ENCODE measurements at regions not wholly inside any gene's neighbourhood (a gene's known extent, or its start where the extent isn't known, plus 50 kb on each side); places are given as distances from the start of the nearest gene placed in this dataset.

DNA sequence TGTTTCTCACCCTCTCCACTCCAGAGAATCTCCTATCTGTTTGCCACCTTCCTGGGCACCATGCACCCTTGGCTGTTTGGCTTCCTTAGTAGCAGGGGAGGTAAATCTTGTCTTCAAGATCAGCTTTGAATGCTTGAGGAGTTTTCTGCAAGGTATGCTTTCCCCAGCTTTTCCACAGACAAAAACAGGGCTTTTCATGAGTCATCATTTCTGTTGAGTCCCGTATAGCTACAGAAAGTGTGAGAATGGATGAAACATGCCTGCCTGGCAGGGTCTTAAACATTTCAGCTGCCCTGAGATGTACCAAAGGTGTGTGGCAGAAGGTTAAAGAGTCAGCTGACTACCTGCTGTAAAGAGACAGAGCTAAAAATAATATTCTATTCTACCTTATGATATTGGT, 875.2 kb upstream of the EEF2KMT start:
- H3K27ac ChIP-seq (ENCODE audit: low read length): no peak overlapping the region
- no peak overlapping the region for H3K9ac ChIP-seq (ENCODE audit: low read length)
- no peak for TF ChIP-seq EZH2 (IDR thresholded peaks at IDR 0.05; ENCODE audit: low read length, unreplicated experiment)
- no peak for TF ChIP-seq EZH2phosphoT487 (IDR thresholded peaks at IDR 0.05; ENCODE audit: borderline replicate concordance, low read length)
- TF ChIP-seq, protein P1, sequence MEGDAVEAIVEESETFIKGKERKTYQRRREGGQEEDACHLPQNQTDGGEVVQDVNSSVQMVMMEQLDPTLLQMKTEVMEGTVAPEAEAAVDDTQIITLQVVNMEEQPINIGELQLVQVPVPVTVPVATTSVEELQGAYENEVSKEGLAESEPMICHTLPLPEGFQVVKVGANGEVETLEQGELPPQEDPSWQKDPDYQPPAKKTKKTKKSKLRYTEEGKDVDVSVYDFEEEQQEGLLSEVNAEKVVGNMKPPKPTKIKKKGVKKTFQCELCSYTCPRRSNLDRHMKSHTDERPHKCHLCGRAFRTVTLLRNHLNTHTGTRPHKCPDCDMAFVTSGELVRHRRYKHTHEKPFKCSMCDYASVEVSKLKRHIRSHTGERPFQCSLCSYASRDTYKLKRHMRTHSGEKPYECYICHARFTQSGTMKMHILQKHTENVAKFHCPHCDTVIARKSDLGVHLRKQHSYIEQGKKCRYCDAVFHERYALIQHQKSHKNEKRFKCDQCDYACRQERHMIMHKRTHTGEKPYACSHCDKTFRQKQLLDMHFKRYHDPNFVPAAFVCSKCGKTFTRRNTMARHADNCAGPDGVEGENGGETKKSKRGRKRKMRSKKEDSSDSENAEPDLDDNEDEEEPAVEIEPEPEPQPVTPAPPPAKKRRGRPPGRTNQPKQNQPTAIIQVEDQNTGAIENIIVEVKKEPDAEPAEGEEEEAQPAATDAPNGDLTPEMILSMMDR (conservative IDR thresholded peaks at IDR 0.05; ENCODE audit: low read depth, low read length): no peak
- no peak overlapping the region for H3K4me3 ChIP-seq (ENCODE audit: low read length)
- no peaks in the 10 kb centered on the region for H3K9me3 ChIP-seq (ENCODE audit: low read length)
- no peaks in the 10 kb centered on the region for H3K27me3 ChIP-seq (ENCODE audit: low read length)
- intact Hi-C loops (cut with micrococcal nuclease): no loop called here
- no peaks in the 10 kb centered on the region for H3K79me2 ChIP-seq (ENCODE audit: low read length)
- no peaks in the 10 kb centered on the region for H3K36me3 ChIP-seq (ENCODE audit: low read depth, low read length)
- no TSS peak for BruUV-seq (replicated peaks)
- no peak overlapping the region for H3K4me2 ChIP-seq (ENCODE audit: low read length)
- no peaks in the 10 kb centered on the region for H3F3A ChIP-seq (ENCODE audit: low read length, unreplicated experiment)
- DNase-seq (no peak), ATAC-seq (no peak)
- no peaks in the 10 kb centered on the region for H3K9me2 ChIP-seq (replicated peaks; ENCODE audit: low read length)
- CTCF ChIA-PET: no interaction called here
- POLR2A ChIA-PET (ENCODE audit: unreplicated experiment): no interaction called here
- H3K4me1 ChIP-seq (ENCODE audit: insufficient read depth, low read length): no peaks in the 10 kb centered on the region
- no peak overlapping the region for H2AFZ ChIP-seq (ENCODE audit: low read length)
- H4K20me1 ChIP-seq (ENCODE audit: low read length): no peaks in the 10 kb centered on the region

DNA sequence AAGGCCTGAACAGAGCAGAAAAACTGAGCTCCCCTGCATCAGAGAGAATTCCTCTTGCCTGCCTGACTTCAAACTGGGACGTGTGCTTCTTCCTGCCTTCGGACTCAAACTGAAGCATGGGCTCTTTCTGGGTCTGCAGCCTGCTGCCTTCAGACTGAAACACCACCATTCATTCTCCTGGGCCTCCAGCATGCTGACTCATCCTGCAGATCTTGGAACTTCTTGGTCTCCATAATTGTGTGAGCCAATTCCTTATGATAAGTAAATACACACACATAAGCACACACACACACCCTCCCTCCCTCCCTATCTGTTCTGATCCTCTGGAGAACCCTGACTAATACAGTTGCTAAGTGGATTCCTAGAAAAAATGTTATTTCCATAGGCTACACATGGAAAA, 874.3 kb upstream of the EEF2KMT start:
- H3K36me3 ChIP-seq (ENCODE audit: low read depth, low read length): no peaks in the 10 kb centered on the region
- H3K27me3 ChIP-seq (ENCODE audit: low read length): no peaks in the 10 kb centered on the region
- ATAC-seq (no peak), DNase-seq (no peak)
- H3K4me2 ChIP-seq (ENCODE audit: low read length): no peak overlapping the region
- H4K20me1 ChIP-seq (ENCODE audit: low read length): no peaks in the 10 kb centered on the region
- ChIA-PET POLR2A (ENCODE audit: unreplicated experiment) (no interaction called here), CTCF (no interaction called here)
- H3K27ac ChIP-seq (ENCODE audit: low read length): no peak overlapping the region
- intact Hi-C loops (cut with micrococcal nuclease): no loop called here
- H3K4me3 ChIP-seq (ENCODE audit: low read length): no peak overlapping the region
- H3K4me1 ChIP-seq (ENCODE audit: insufficient read depth, low read length): no peaks in the 10 kb centered on the region
- no peaks in the 10 kb centered on the region for H3K9me2 ChIP-seq (replicated peaks; ENCODE audit: low read length)
- no peaks in the 10 kb centered on the region for H3K79me2 ChIP-seq (ENCODE audit: low read length)
- no peaks in the 10 kb centered on the region for H3F3A ChIP-seq (ENCODE audit: low read length, unreplicated experiment)
- TF ChIP-seq EZH2 (IDR thresholded peaks at IDR 0.05; ENCODE audit: low read length, unreplicated experiment) (no peak), EZH2phosphoT487 (IDR thresholded peaks at IDR 0.05; ENCODE audit: borderline replicate concordance, low read length) (no peak)
- TF ChIP-seq, protein P1 (conservative IDR thresholded peaks at IDR 0.05; ENCODE audit: low read depth, low read length): no peak
- H3K9me3 ChIP-seq (ENCODE audit: low read length): no peaks in the 10 kb centered on the region
- H3K9ac ChIP-seq (ENCODE audit: low read length): no peak overlapping the region
- BruUV-seq (replicated peaks): no TSS peak
- H2AFZ ChIP-seq (ENCODE audit: low read length): no peak overlapping the region

DNA sequence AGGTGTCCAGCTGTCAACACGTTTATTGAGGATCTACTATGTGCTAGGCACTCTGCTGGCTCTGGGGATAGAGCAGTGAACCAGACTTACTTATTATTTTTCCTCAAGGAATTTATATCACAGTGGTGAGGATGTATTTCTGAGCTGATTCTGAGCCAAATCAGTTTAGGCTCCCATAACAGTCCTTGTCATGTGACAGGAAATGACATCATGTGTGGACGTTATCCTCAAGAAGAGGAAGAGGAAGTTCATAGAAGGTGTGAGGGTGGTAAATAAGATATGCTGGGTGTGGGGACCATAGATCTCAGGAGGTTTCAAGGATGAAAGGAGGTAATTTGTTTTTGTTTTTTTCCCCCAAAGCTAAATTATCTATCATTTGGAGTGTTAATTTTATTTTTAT, 873.5 kb upstream of the EEF2KMT start:
- H3K4me1 ChIP-seq (ENCODE audit: insufficient read depth, low read length): no peaks in the 10 kb centered on the region
- no peak for TF ChIP-seq EZH2 (IDR thresholded peaks at IDR 0.05; ENCODE audit: low read length, unreplicated experiment)
- TF ChIP-seq, protein P1 (conservative IDR thresholded peaks at IDR 0.05; ENCODE audit: low read depth, low read length): no peak
- no peak for TF ChIP-seq EZH2phosphoT487 (IDR thresholded peaks at IDR 0.05; ENCODE audit: borderline replicate concordance, low read length)
- no peak overlapping the region for H3K4me2 ChIP-seq (ENCODE audit: low read length)
- DNase-seq: no peak
- no peaks in the 10 kb centered on the region for H3F3A ChIP-seq (ENCODE audit: low read length, unreplicated experiment)
- no peaks in the 10 kb centered on the region for H4K20me1 ChIP-seq (ENCODE audit: low read length)
- POLR2A ChIA-PET (ENCODE audit: unreplicated experiment): no interaction called here
- CTCF ChIA-PET: no interaction called here
- H3K9me2 ChIP-seq (replicated peaks; ENCODE audit: low read length): no peaks in the 10 kb centered on the region
- no peak overlapping the region for H3K9ac ChIP-seq (ENCODE audit: low read length)
- no TSS peak for BruUV-seq (replicated peaks)
- H3K4me3 ChIP-seq (ENCODE audit: low read length): no peak overlapping the region
- H3K27me3 ChIP-seq (ENCODE audit: low read length): no peaks in the 10 kb centered on the region
- no peak overlapping the region for H3K27ac ChIP-seq (ENCODE audit: low read length)
- intact Hi-C loops (cut with micrococcal nuclease): no loop called here
- no peaks in the 10 kb centered on the region for H3K9me3 ChIP-seq (ENCODE audit: low read length)
- no peaks in the 10 kb centered on the region for H3K36me3 ChIP-seq (ENCODE audit: low read depth, low read length)
- H2AFZ ChIP-seq (ENCODE audit: low read length): no peak overlapping the region
- no peaks in the 10 kb centered on the region for H3K79me2 ChIP-seq (ENCODE audit: low read length)
- no peak for ATAC-seq
